Activated T-helper 1 cell treated with anti-CD3 and anti-CD28 coated beads, Interleukin-12 subunit alpha, Interleukin-12 subunit beta, Interleukin-2, Interleukin-4 antibody, amounts not matched to agents 30 ng/mL and 10 ng/mL and 1 ng/mL, durations not matched to agents 14 hours and 24 hours and 36 hours (primary cell): ENCODE measurements at regions not wholly inside any gene's neighbourhood (a gene's known extent, or its start where the extent isn't known, plus 50 kb on each side); places are given as distances from the start of the nearest gene placed in this dataset.

ENCODE experiments used
- DNase-seq: peaks from one replicate; pipeline ENCODE4 v3.0.0; 2021; ENCODE audit warnings: low spot score
- H3K27ac Mint-ChIP-seq: one replicate; pipeline ENCODE4 v1.8.0; 2021; ENCODE audit warnings: mild to moderate bottlenecking, mixed read lengths
- H3K27me3 Mint-ChIP-seq: one replicate; pipeline ENCODE4 v1.8.0; 2022; ENCODE audit warnings: mild to moderate bottlenecking, moderate library complexity, mixed read lengths; ENCODE audit not compliant: insufficient read depth
- H3K36me3 Mint-ChIP-seq: one replicate; pipeline ENCODE4 v1.8.0; 2021; ENCODE audit warnings: low read depth, mixed read lengths
- H3K4me1 Mint-ChIP-seq: one replicate; pipeline ENCODE4 v1.8.0; 2021; ENCODE audit warnings: low read depth, mixed read lengths
- H3K4me3 Mint-ChIP-seq: one replicate; pipeline ENCODE4 v1.8.0; 2021; ENCODE audit warnings: mild to moderate bottlenecking, moderate library complexity, mixed read lengths
- H3K9me3 Mint-ChIP-seq: one replicate; pipeline ENCODE4 v1.8.0; 2021; ENCODE audit warnings: mixed read lengths
- intact Hi-C: fragments of 100-400 bp; cut with micrococcal nuclease; formaldehyde crosslinking; loops from one replicate; pipeline ENCODE4 v1.15.1; 2024

DNA sequence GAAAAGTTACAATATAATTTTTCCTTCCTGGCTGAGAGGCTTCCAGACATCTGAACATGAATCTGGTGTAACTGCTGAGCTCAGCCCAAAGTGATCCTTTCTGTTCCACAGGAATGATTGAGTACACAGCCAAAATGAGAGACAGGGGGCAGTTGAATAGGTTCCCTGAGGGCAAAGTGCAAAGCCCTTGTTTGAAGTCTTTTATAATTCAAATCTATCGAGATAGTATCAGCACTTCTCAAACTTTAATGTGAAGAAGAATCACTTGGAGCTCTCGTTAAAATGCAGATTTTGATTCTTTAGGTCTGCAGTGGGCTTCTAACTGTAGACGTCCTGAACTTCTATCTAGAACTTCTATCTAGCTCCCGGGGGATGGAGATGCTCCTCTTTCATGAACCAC lies 54.4 kb upstream of the BMP2K start:
- intact Hi-C loops: loop anchor here (2.0 kb wide), 2 partner anchors 53 to 65 kb away; no protein-coding TSS in a partner anchor

DNA sequence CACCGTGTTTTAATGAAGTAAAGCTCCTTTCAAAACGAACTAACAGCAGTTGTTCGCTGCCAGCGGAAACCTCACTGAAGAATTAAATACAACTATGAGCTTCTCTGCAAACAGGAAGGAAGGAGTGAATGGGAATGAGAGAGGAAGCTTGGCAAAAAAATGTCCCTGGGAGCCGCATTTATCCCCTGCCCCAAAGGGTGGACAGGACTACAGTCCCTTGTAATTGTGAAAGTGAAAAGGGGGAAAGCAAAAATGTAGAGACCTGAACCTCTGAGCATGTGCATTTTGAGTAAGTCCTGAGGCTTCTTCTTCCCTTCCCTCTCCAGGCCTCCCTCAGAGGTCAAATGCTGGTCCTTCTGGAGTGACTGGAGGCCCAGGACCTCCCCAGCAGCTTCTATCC lies 53.8 kb upstream of the BMP2K start:
- H3K27me3 Mint-ChIP-seq: no peaks in the 10 kb centered on the region
- H3K27ac Mint-ChIP-seq: no peak overlapping the region
- intact Hi-C loops: no loop called here
- peaks cover 20% of the 10 kb centered on the region for H3K4me1 Mint-ChIP-seq
- no peak overlapping the region for H3K4me3 Mint-ChIP-seq
- no peak for DNase-seq
- H3K9me3 Mint-ChIP-seq: no peaks in the 10 kb centered on the region
- H3K36me3 Mint-ChIP-seq: no peaks in the 10 kb centered on the region

More for the DNA sequence above, 54.4 kb upstream of the BMP2K start:
- Mint-ChIP-seq H3K4me1 (peaks cover 20% of the 10 kb centered on the region), H3K9me3 (no peaks in the 10 kb centered on the region), H3K27me3 (no peaks in the 10 kb centered on the region), H3K36me3 (no peaks in the 10 kb centered on the region), H3K4me3 (no peak overlapping the region), H3K27ac (no peak overlapping the region)
- DNase-seq: no peak

DNA sequence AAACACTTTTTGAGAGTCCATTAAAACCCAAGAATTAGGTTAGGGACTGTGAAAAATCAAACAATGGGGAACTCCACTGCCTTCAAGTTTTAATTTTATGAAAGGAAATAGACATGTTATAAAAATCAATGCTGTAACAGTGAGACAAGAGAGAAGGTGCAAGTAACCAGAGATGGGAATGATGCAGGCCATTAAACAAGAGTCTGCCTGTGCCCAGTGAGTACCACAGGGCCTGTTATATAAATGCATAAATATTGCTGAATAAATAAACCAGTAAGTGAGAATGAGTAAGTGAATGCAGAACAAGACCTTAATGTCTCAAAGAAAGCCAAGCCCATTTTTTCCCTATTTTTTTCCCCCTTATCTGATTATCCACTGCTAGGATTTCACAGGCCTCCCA lies 53.3 kb upstream of the BMP2K start:
- H3K27ac Mint-ChIP-seq: no peak overlapping the region
- no peak for DNase-seq
- peaks cover 20% of the 10 kb centered on the region for H3K4me1 Mint-ChIP-seq
- no peaks in the 10 kb centered on the region for H3K27me3 Mint-ChIP-seq
- intact Hi-C loops: no loop called here
- no peaks in the 10 kb centered on the region for H3K9me3 Mint-ChIP-seq
- no peak overlapping the region for H3K4me3 Mint-ChIP-seq
- H3K36me3 Mint-ChIP-seq: no peaks in the 10 kb centered on the region
